Endothelial cell of umbilical vein (primary cell): ENCODE measurements at regions not wholly inside any gene's neighbourhood (a gene's known extent, or its start where the extent isn't known, plus 50 kb on each side); places are given as distances from the start of the nearest gene placed in this dataset.

Experiments
- BruUV-seq: library from RNA; stranded (reverse); fragments of 400-500 nt; replicated peaks from 2 replicates; lab custom pipeline; 2021; lab: Mats Ljungman, UMichigan
- CTCF ChIA-PET: fragments of 300-600, 350-600 bp; sonication (Branson Sonifier 250); formaldehyde crosslinking; loops from one replicate; lab custom pipeline; 2021; ENCODE audit warnings: antibody characterized with exemption, inconsistent platforms; lab: Charles Lee
- POLR2A ChIA-PET: fragments of 300-600, 350-600 bp; sonication (Branson Sonifier 250); formaldehyde crosslinking; loops from one replicate; lab custom pipeline; 2021; ENCODE audit warnings: antibody characterized with exemption, inconsistent platforms; lab: Charles Lee
- DNase-seq: peaks from one replicate; pipeline ENCODE4 v3.0.0-alpha.2; 2011; ENCODE audit warnings: low read depth, low spot score
- FAIRE-seq: peaks from 2 replicates; lab custom pipeline; 2011; peaks lifted over from hg19 to GRCh38; lab: Jason Lieb, UNC
- H2AFZ ChIP-seq: 2 replicates; pipeline ENCODE4 v1.6.0; 2012; ENCODE audit warnings: low read depth, low read length, control low read depth, inconsistent platforms
- H3K27ac ChIP-seq: 2 replicates; pipeline ENCODE4 v1.5.1; 2011; ENCODE audit warnings: low read depth, mild to moderate bottlenecking, control low read depth, low read length, moderate library complexity; ENCODE audit not compliant: insufficient read depth
- H3K27me3 ChIP-seq, 2 experiments: 2 replicates each; pipeline versions ENCODE4 v1.6.0 to v1.6.1; 2011; ENCODE audit warnings: low read length in 2 of 2, mixed read lengths in 1 of 2; ENCODE audit not compliant: control insufficient read depth in 2 of 2, insufficient read depth in 2 of 2
- H3K36me3 ChIP-seq, 2 experiments: 2 replicates in 1 of 2; 3 replicates in 1 of 2; pipeline ENCODE4 v1.5.1; 2011; ENCODE audit warnings: low read length in 2 of 2, mild to moderate bottlenecking in 1 of 2, moderate library complexity in 1 of 2; ENCODE audit not compliant: control insufficient read depth in 2 of 2, insufficient read depth in 2 of 2; ENCODE audit errors: extremely low read depth in 1 of 2
- H3K4me1 ChIP-seq: 3 replicates; pipeline ENCODE4 v1.5.1; 2011; ENCODE audit warnings: mild to moderate bottlenecking, low read length; ENCODE audit not compliant: control insufficient read depth, insufficient read depth; ENCODE audit errors: extremely low read depth
- H3K4me2 ChIP-seq: 2 replicates; pipeline ENCODE4 v1.6.1; 2011; ENCODE audit warnings: low read length, control low read depth, mixed read lengths; ENCODE audit not compliant: insufficient read depth
- H3K4me3 ChIP-seq, 3 experiments: fragments of 200-600 bp in 1 of 3; sonication (generic), shearing (Covaris generic) in 1 of 3; replicated peaks in 1 of 3; 2 replicates each; pipeline ENCODE4 v1.5.1; 2011 to 2016; ENCODE audit warnings: control low read depth in 3 of 3, low read length in 3 of 3, mild to moderate bottlenecking in 2 of 3, inconsistent platforms in 1 of 3, low read depth in 1 of 3, moderate library complexity in 1 of 3; ENCODE audit not compliant: insufficient read depth in 1 of 3
- H3K79me2 ChIP-seq: 2 replicates; pipeline ENCODE4 v1.6.0; 2012; ENCODE audit warnings: low read length, inconsistent platforms; ENCODE audit not compliant: control insufficient read depth, insufficient read depth
- H3K9ac ChIP-seq: replicated peaks from 2 replicates; pipeline ENCODE3; 2011; ENCODE audit warnings: low read length, control low read depth; ENCODE audit not compliant: insufficient read depth; ENCODE audit errors: extremely low read depth
- H3K9me1 ChIP-seq: replicated peaks from 3 replicates; pipeline ENCODE4 v1.6.0; 2011; ENCODE audit warnings: mild to moderate bottlenecking, low read length; ENCODE audit not compliant: control insufficient read depth, insufficient read depth; ENCODE audit errors: extremely low read depth
- H3K9me3 ChIP-seq: replicated peaks from 2 replicates; pipeline ENCODE4 v1.5.1; 2012; ENCODE audit warnings: low read length, inconsistent platforms; ENCODE audit not compliant: control insufficient read depth, insufficient read depth
- H4K20me1 ChIP-seq: replicated peaks from 2 replicates; pipeline ENCODE3; 2011; ENCODE audit warnings: mild to moderate bottlenecking, low read length; ENCODE audit not compliant: control insufficient read depth, insufficient read depth; ENCODE audit errors: extremely low read depth
- CTCF ChIP-seq, 2 donors: IDR thresholded peaks; 1 replicate in 1 of 2; 2 replicates in 1 of 2; pipeline ENCODE4 v1.5.1; 2011; ENCODE audit warnings: low read length in 2 of 2, mild to moderate bottlenecking in 2 of 2, moderate library complexity in 2 of 2, control low read depth in 1 of 2, inconsistent platforms in 1 of 2, low read depth in 1 of 2; ENCODE audit not compliant: insufficient read depth in 1 of 2; ENCODE audit errors: extremely low read depth in 1 of 2
- EZH2 ChIP-seq: IDR thresholded peaks from 2 replicates; pipeline ENCODE4 v1.6.1; 2012; ENCODE audit warnings: borderline replicate concordance, low read depth, mild to moderate bottlenecking, moderate library complexity, low read length, inconsistent platforms; ENCODE audit not compliant: severe bottlenecking
- FOS ChIP-seq: IDR thresholded peaks from 2 replicates; pipeline ENCODE4 v1.6.1; 2011; ENCODE audit warnings: mild to moderate bottlenecking, low read length, moderate library complexity, borderline replicate concordance; ENCODE audit not compliant: insufficient read depth
- GATA2 ChIP-seq: IDR thresholded peaks from 2 replicates; pipeline ENCODE4 v1.7.0; 2011; ENCODE audit warnings: low read depth, mild to moderate bottlenecking, moderate library complexity, mixed read lengths, low read length; ENCODE audit not compliant: insufficient read length, insufficient read depth
- JUN ChIP-seq: IDR thresholded peaks from 2 replicates; pipeline ENCODE4 v1.6.1; 2011; ENCODE audit warnings: borderline replicate concordance, low read depth; ENCODE audit not compliant: insufficient read length, insufficient read depth
- MAX ChIP-seq: IDR thresholded peaks from 2 replicates; pipeline ENCODE4 v1.6.1; 2011; ENCODE audit not compliant: insufficient read depth, insufficient read length
- MYC ChIP-seq: IDR thresholded peaks from one replicate; pipeline ENCODE4 v1.6.1; 2011; ENCODE audit warnings: mild to moderate bottlenecking, low read depth, low read length
- POLR2A ChIP-seq: IDR thresholded peaks from 2 replicates; pipeline ENCODE4 v1.6.1; 2012; ENCODE audit warnings: low read depth, mild to moderate bottlenecking, control low read depth, low read length
- POLR2AphosphoS5 ChIP-seq: IDR thresholded peaks from 2 replicates; pipeline ENCODE4 v1.6.1; 2012; ENCODE audit warnings: low read depth, mild to moderate bottlenecking, control low read depth, low read length, moderate library complexity; ENCODE audit not compliant: insufficient read depth
- dilution Hi-C: fragments of 300-500 bp; cut with MboI; formaldehyde crosslinking; loops from one replicate; pipeline ENCODE4 v1.15.0; 2019; ENCODE audit warnings: low sequenced_read_pairs; ENCODE audit not compliant: extremely low pct_ligation_motif_present
- intact Hi-C: fragments of 100-400 bp; cut with micrococcal nuclease; formaldehyde crosslinking; loops from one replicate; pipeline ENCODE4 v1.10.0; 2022

GRCh38 chr20:18919996-18920395 lies 106.4 kb downstream of the SCP2D1 start:
- no peak for FAIRE-seq
- no TSS peak for BruUV-seq

More at GRCh38 chr20:18919996-18920395, 106.4 kb downstream of the SCP2D1 start:
- no peak overlapping the region for H3K27ac ChIP-seq
- ChIA-PET POLR2A (no interaction called here), CTCF (no interaction called here)
- H3K9ac ChIP-seq: no peak overlapping the region
- no peaks in the 10 kb centered on the region for H3K79me2 ChIP-seq
- no peaks in the 10 kb centered on the region for H3K27me3 ChIP-seq
- no peak for TF ChIP-seq GATA2
- TF ChIP-seq POLR2A: no peak
- TF ChIP-seq POLR2AphosphoS5: no peak
- TF ChIP-seq CTCF (IDR thresholded peaks at IDR 0.05; ENCODE audit: extremely low read depth in 1 of 2, insufficient read depth in 1 of 2, low read depth in 1 of 2, low read length in 2 of 2): no peak
- no peak for TF ChIP-seq FOS
- TF ChIP-seq JUN: no peak
- TF ChIP-seq EZH2: no peak
- TF ChIP-seq MAX: no peak
- TF ChIP-seq MYC: no peak
- DNase-seq: no peak
- no peaks in the 10 kb centered on the region for H3K36me3 ChIP-seq
- dilution Hi-C loops (no loop called here), intact Hi-C loops (no loop called here)
- H3K9me3 ChIP-seq: peaks cover 2% of the 10 kb centered on the region
- H3K9me1 ChIP-seq: no peaks in the 10 kb centered on the region
- no peak overlapping the region for H3K4me2 ChIP-seq
- no peaks in the 10 kb centered on the region for H3K4me1 ChIP-seq
- H2AFZ ChIP-seq: no peak overlapping the region
- no peaks in the 10 kb centered on the region for H4K20me1 ChIP-seq
- H3K4me3 ChIP-seq: no peak overlapping the region
